Thyroid gland (tissue), 4 donors: ENCODE measurements at regions not wholly inside any gene's neighbourhood (a gene's known extent, or its start where the extent isn't known, plus 50 kb on each side); places are given as distances from the start of the nearest gene placed in this dataset.

ENCODE experiments used
- POLR2A ChIP-seq, 2 donors: fragments of 450-650 bp; IDR thresholded peaks; one replicate each; pipeline ENCODE4 v1.6.1; 2017; ENCODE audit warnings: antibody characterized with exemption in 2 of 2, mild to moderate bottlenecking in 2 of 2, moderate library complexity in 1 of 2
- TF ChIP-seq, protein P1 (sequence below), 6 experiments: fragments of 200-600 bp in 3 of 6; fragments of 450-650 bp in 3 of 6; sonication (generic) in 3 of 6; IDR thresholded peaks; one replicate each; pipeline ENCODE4 v1.5.1; 2016 to 2019; ENCODE audit warnings: antibody characterized with exemption in 6 of 6, mild to moderate bottlenecking in 2 of 6, inconsistent platforms in 1 of 6, moderate library complexity in 1 of 6

DNA sequence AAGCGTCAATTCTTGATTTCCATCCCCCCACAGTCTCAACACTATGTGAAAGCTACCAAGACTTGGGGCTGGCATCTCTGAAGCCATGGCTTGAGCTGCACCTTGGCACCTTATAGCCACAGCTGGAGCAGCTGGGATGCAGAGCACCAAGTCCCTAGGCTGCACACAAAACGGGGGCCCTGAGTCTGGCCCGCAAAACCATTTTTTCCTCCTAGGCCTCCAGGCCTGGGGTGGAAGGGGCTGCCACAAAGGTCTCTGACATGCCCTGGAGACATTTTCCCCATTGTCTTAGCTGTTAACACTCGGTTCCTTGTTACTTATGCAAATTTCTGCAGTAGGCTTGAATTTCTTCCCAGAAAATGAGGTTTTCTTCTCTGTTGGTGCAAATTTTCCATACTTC lies 89.8 kb upstream of the GNAI1 start:
- no peak for TF ChIP-seq POLR2A (IDR thresholded peaks at IDR 0.05)
- TF ChIP-seq, protein P1, sequence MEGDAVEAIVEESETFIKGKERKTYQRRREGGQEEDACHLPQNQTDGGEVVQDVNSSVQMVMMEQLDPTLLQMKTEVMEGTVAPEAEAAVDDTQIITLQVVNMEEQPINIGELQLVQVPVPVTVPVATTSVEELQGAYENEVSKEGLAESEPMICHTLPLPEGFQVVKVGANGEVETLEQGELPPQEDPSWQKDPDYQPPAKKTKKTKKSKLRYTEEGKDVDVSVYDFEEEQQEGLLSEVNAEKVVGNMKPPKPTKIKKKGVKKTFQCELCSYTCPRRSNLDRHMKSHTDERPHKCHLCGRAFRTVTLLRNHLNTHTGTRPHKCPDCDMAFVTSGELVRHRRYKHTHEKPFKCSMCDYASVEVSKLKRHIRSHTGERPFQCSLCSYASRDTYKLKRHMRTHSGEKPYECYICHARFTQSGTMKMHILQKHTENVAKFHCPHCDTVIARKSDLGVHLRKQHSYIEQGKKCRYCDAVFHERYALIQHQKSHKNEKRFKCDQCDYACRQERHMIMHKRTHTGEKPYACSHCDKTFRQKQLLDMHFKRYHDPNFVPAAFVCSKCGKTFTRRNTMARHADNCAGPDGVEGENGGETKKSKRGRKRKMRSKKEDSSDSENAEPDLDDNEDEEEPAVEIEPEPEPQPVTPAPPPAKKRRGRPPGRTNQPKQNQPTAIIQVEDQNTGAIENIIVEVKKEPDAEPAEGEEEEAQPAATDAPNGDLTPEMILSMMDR (IDR thresholded peaks at IDR 0.05) = no peak
